ENCODE measurements at regions not wholly inside any gene's neighbourhood (a gene's known extent, or its start where the extent isn't known, plus 50 kb on each side); places are given as distances from the start of the nearest gene placed in this dataset.

- TF ChIP-seq POLR2A (IDR thresholded peaks at IDR 0.05) (no peak), CTCF (IDR thresholded peaks at IDR 0.05) (no peak), POLR2AphosphoS5 (IDR thresholded peaks at IDR 0.05) (no peak), EP300 (IDR thresholded peaks at IDR 0.05) (no peak)
Measured at GRCh38 chr1:164087906-164088453, 471.0 kb upstream of the PBX1 start.

All from upper lobe of left lung (tissue), 4 donors.